IPS-18c (cell line): ENCODE measurements at regions not wholly inside any gene's neighbourhood (a gene's known extent, or its start where the extent isn't known, plus 50 kb on each side); places are given as distances from the start of the nearest gene placed in this dataset.
"Not testable (repeated sequence)": the region's sequence is repeated elsewhere in the genome, so short reads cannot be mapped to it uniquely, and the experiment has no call there.

ENCODE experiments used
- H3K4me3 ChIP-seq: 2 replicates; pipeline ENCODE4 v1.7.0; 2013; ENCODE audit warnings: low read depth, mild to moderate bottlenecking, low read length, moderate library complexity; ENCODE audit not compliant: insufficient read depth
- H3K9me3 ChIP-seq: one replicate; pipeline ENCODE4 v1.6.1; 2013; ENCODE audit warnings: mild to moderate bottlenecking, low read length, moderate library complexity; ENCODE audit not compliant: control insufficient read depth, insufficient read depth

GRCh38 chr15:77944002-77944867 is 133.3 kb downstream of the TBC1D2B start:
- Histone ChIP-seq H3K4me3 (peak overlapping the region; percentile 53), H3K9me3 (no peaks in the 10 kb centered on the region)

- H3K9me3 ChIP-seq = no peaks in the 10 kb centered on the region
- H3K4me3 ChIP-seq = no peak overlapping the region
Observed at GRCh38 chr15:77942611-77943211, 134.8 kb downstream of the TBC1D2B start.

DNA sequence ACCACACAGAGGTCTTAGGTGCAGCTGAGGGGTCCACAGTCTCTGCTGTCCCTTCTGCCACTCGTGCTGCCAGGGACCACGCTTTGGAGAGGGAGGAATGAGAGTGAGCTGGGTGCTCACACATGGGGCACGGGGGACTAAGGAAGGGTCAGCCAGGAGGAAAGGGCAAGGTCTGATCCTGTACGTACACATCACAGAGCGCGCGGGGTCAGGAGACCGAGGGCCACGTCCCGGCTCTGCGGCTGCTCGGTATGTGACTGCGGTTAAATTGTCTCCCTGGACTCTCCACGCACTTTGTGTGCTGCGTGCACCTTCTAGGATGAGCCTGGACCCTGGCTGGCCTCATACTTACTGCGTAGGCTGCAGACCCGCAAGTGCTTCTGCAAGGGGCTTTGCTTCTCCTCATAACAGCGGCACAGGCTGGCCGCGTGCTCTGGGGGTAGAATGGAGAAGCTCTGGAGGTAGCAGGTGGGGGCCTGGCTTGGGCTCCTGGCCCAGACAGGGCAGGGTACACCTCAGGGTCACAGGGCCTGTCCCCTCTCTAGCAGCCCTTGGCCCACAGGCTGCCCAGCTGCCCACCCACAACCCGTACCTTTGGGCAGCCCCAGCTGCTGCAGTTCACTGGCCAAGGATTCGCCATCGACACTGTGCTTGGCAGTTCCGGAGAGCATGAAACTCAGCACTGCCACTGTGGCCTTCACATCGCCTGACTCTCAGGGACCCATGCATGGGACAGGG is 136.3 kb downstream of the TBC1D2B start:
- not testable (repeated sequence) for H3K9me3 ChIP-seq, H3K4me3 ChIP-seq

- no peak overlapping the region for H3K4me3 ChIP-seq
- no peaks in the 10 kb centered on the region for H3K9me3 ChIP-seq
Observed at GRCh38 chr15:77940381-77940947, 137.0 kb downstream of the TBC1D2B start.

GRCh38 chr15:77939851-77940250 is 137.7 kb downstream of the TBC1D2B start:
- Histone ChIP-seq H3K9me3 (no peaks in the 10 kb centered on the region), H3K4me3 (no peak overlapping the region)

- not testable (repeated sequence) for H3K9me3 ChIP-seq, H3K4me3 ChIP-seq
Observed at GRCh38 chr15:77939026-77939425, 138.5 kb downstream of the TBC1D2B start.

- H3K4me3 ChIP-seq, H3K9me3 ChIP-seq: not testable (repeated sequence)
Observed at GRCh38 chr15:77938546-77938945, 139.0 kb downstream of the TBC1D2B start.

DNA sequence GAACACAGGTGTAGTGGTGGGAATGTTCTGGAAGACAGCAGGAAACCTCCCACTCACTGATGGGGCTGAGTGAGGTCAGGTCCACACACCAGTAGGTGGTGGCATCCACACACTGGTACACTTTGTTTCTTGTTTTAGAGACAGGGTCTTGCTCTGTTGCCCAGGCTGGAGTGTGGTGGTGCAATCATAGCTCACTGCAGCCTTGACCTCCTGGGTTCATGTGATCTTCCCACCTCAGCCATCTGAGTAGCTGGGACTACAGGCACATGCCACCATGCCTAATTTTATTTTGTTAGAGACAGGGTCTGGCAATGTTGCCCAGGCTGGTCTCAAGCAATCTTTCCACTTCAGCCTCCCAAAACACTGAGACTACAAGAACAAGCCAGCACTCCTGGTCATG is 140.9 kb downstream of the TBC1D2B start:
- H3K9me3 ChIP-seq, H3K4me3 ChIP-seq: not testable (repeated sequence)

DNA sequence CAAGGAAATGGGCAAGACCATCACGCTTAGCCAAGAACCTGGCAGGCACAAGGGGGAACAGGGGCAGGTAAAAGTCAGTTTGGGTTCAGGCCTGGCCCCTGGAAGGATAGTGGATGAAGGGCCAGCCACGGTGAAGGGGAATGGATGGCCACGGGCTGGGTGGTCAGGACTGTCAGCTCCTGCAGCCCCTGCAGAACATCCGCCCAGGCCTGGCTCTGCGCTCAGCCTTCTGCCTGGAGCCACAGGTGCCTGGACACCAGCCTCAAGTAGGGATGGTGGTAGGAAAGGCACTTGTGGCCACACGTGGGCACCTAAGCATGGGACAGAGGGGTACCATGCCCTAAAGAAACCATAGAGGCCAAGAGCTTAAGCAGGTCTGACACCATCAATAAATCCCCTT is 143.0 kb downstream of the TBC1D2B start:
- not testable (repeated sequence) for H3K4me3 ChIP-seq, H3K9me3 ChIP-seq

DNA sequence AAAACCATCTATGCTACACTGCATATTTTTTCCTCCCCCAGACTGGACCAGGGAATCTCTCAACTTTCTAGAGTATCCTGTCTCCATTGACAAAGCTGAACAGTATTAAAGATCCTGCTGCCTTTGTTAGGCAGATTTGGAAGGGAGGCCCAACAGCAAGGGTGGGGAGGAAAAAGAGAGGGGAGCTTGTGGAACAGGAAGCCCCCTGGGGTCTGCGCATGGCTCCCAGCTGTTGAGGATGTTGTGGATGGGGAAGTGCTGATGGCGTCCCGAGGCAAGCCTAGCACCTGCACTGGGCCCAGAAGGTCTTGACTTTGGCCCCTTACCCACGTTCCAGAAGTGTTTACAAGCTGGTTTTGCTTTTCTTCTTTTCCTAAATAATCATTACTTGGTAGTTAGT is 146.6 kb downstream of the TBC1D2B start:
- H3K4me3 ChIP-seq, H3K9me3 ChIP-seq: not testable (repeated sequence)

DNA sequence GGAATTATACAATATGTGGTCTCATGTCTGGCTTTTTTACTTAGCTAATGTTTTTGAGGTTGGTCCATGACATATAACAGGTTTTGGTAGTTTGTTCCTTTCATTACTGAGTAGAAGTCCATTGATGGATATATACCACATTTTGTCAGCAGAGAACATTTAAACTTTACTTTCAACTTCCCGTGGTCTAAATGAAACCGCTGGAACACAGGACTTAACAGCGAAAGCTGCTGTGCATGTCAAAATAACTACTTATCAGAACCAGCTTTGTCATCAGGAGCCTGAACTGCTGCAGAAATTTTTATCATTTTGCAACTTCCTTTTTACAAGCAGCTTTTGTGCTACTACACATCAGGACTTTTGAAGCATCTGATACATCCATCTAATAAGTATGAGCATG is 147.0 kb downstream of the TBC1D2B start:
- H3K4me3 ChIP-seq, H3K9me3 ChIP-seq: not testable (repeated sequence)

- H3K4me3 ChIP-seq, H3K9me3 ChIP-seq: not testable (repeated sequence)
Observed at GRCh38 chr15:77926789-77927188, 150.7 kb downstream of the TBC1D2B start.

DNA sequence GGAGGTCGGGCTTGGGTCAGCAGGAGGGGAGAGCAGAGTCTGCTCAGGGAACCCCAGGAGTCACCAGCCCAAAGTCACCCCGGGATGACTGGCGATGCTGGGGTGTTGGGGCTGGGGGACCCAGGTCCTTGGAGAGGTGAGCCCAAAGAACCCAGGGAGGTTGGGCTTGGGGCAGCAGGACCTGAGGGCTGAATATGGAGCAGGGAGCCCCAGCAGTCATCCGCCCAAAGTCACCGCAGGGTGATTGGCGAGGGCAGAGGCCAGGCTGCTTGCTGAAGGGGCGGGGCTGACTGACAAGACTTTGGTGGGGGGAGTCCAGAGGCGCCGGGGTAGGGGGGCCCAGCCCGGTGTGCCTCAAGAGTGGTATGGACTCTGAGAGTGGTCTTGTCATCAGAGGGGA is 151.2 kb downstream of the TBC1D2B start:
- not testable (repeated sequence) for H3K9me3 ChIP-seq

DNA sequence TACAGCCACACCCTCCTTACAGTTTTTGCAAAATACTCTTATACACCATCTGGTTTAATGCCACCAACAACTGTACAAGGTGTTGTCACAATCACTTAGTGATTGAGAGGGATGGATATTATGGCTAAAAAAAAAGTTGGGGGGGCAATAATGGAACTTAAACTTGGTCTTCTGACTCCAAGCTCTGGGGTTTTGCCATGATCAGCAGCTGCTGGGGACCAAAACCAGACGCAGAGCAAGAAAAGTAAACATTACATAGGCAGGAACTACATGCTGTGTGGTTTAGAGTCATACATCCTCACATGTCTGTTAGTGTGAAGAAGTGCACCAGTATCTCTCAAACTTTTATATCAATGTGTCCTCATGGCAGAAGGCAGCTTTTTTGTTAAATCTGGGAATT is 152.4 kb downstream of the TBC1D2B start:
- not testable (repeated sequence) for H3K4me3 ChIP-seq

More for the DNA sequence above, 151.2 kb downstream of the TBC1D2B start:
- H3K4me3 ChIP-seq = not testable (repeated sequence)

GRCh38 chr15:77921664-77922063 is 155.8 kb downstream of the TBC1D2B start:
- Histone ChIP-seq H3K4me3 (no peak overlapping the region), H3K9me3 (no peaks in the 10 kb centered on the region)

More for the DNA sequence above, 152.4 kb downstream of the TBC1D2B start:
- H3K9me3 ChIP-seq = not testable (repeated sequence)

GRCh38 chr15:77916966-77917635 is 160.4 kb downstream of the TBC1D2B start:
- not testable (repeated sequence) for H3K4me3 ChIP-seq, H3K9me3 ChIP-seq

- not testable (repeated sequence) for H3K9me3 ChIP-seq, H3K4me3 ChIP-seq
Observed at GRCh38 chr15:77915961-77916330, 161.6 kb downstream of the TBC1D2B start.
